WTC11 (cell line): ENCODE measurements at regions not wholly inside any gene's neighbourhood (a gene's known extent, or its start where the extent isn't known, plus 50 kb on each side); places are given as distances from the start of the nearest gene placed in this dataset.
A peak's percentile ranks its signal among the peaks of the same experiment; 100 is the strongest.

Source experiments
- ATAC-seq: fragments of 200-7000 bp; cut with Tn5 transposase; 2 replicates; pipeline ENCODE4 v1.10.0; 2021; ENCODE audit warnings: mild to moderate bottlenecking, moderate library complexity
- CTCF ChIA-PET: fragments of 300-600 bp; sonication (Branson Sonifier 250); formaldehyde crosslinking; loops from one replicate; lab custom pipeline; 2021; ENCODE audit warnings: antibody characterized with exemption; lab: Charles Lee
- POLR2A ChIA-PET: fragments of 350-600 bp; sonication (Branson Sonifier 250); formaldehyde crosslinking; loops from one replicate; lab custom pipeline; 2021; ENCODE audit warnings: antibody characterized with exemption; lab: Charles Lee
- DNase-seq: peaks from one replicate; pipeline ENCODE4 v3.0.0; 2021; ENCODE audit warnings: low spot score
- H3K27ac Mint-ChIP-seq: 2 replicates; pipeline ENCODE4 v1.8.0; 2021; ENCODE audit warnings: mixed read lengths
- H3K27me3 Mint-ChIP-seq: 2 replicates; pipeline ENCODE4 v1.8.0; 2021; ENCODE audit warnings: low read depth, mild to moderate bottlenecking, moderate library complexity, mixed read lengths
- H3K36me3 Mint-ChIP-seq: 2 replicates; pipeline ENCODE4 v1.8.0; 2021; ENCODE audit warnings: mixed read lengths
- H3K4me1 Mint-ChIP-seq: 2 replicates; pipeline ENCODE4 v1.8.0; 2022; ENCODE audit warnings: mixed read lengths
- H3K4me3 Mint-ChIP-seq: 2 replicates; pipeline ENCODE4 v1.8.0; 2021; ENCODE audit warnings: mild to moderate bottlenecking, moderate library complexity, mixed read lengths
- H3K9me3 Mint-ChIP-seq: 2 replicates; pipeline ENCODE4 v1.8.0; 2021; ENCODE audit warnings: mixed read lengths
- CBFB ChIP-seq: sonication (generic); formaldehyde crosslinking; IDR thresholded peaks from 2 replicates; pipeline ENCODE4 v1.8.1; 2022; ENCODE audit warnings: mild to moderate bottlenecking, low read depth, missing genetic modification reagents
- ELF4 ChIP-seq: sonication (generic); formaldehyde crosslinking; IDR thresholded peaks from 2 replicates; pipeline ENCODE4 v1.8.1; 2022; ENCODE audit warnings: low read depth, mild to moderate bottlenecking, moderate library complexity, missing genetic modification reagents
- FOXK1 ChIP-seq: sonication (generic); formaldehyde crosslinking; IDR thresholded peaks from 2 replicates; pipeline ENCODE4 v1.8.0; 2022; ENCODE audit warnings: mild to moderate bottlenecking, moderate library complexity, missing genetic modification reagents
- FOXP1 ChIP-seq: sonication (generic); formaldehyde crosslinking; IDR thresholded peaks from 2 replicates; pipeline ENCODE4 v1.8.0; 2022; ENCODE audit warnings: missing genetic modification reagents, mild to moderate bottlenecking, moderate library complexity, borderline replicate concordance
- HMGA2 ChIP-seq: fragments of 250-450 bp; sonication (Bioruptor Pico); IDR thresholded peaks from 2 replicates; pipeline ENCODE4 v1.4.0; 2021; ENCODE audit warnings: mild to moderate bottlenecking, moderate library complexity
- IRF2 ChIP-seq: sonication (generic); formaldehyde crosslinking; IDR thresholded peaks from 2 replicates; pipeline ENCODE4 v1.8.0; 2022; ENCODE audit warnings: low read depth, missing genetic modification reagents, borderline replicate concordance
- JAZF1 ChIP-seq: fragments of 250-450 bp; sonication (Bioruptor Pico); IDR thresholded peaks from 2 replicates; pipeline ENCODE4 v1.9.0; 2021; ENCODE audit warnings: moderate library complexity, mild to moderate bottlenecking, inconsistent platforms
- KAT7 ChIP-seq: sonication (generic); formaldehyde crosslinking; IDR thresholded peaks from 2 replicates; pipeline ENCODE4 v1.8.1; 2023; ENCODE audit warnings: missing genetic modification reagents, mild to moderate bottlenecking, borderline replicate concordance
- NR1H2 ChIP-seq: sonication (generic); formaldehyde crosslinking; IDR thresholded peaks from 2 replicates; pipeline ENCODE4 v1.9.0; 2021; ENCODE audit warnings: mild to moderate bottlenecking, moderate library complexity, missing genetic modification reagents
- NR2C2 ChIP-seq: sonication (generic); formaldehyde crosslinking; IDR thresholded peaks from 2 replicates; pipeline ENCODE4 v1.8.0; 2022; ENCODE audit warnings: mild to moderate bottlenecking, missing genetic modification reagents
- NR3C1 ChIP-seq: sonication (generic); formaldehyde crosslinking; conservative IDR thresholded peaks from 2 replicates; pipeline ENCODE4 v1.8.1; 2023; ENCODE audit warnings: low read depth, mild to moderate bottlenecking, missing genetic modification reagents
- OVOL2 ChIP-seq: fragments of 250-450 bp; sonication (Bioruptor Pico); IDR thresholded peaks from 2 replicates; pipeline ENCODE4 v1.9.0; 2021; ENCODE audit warnings: mild to moderate bottlenecking, borderline replicate concordance
- RELA ChIP-seq: sonication (generic); formaldehyde crosslinking; IDR thresholded peaks from 2 replicates; pipeline ENCODE4 v1.8.1; 2022; ENCODE audit warnings: missing genetic modification reagents, mild to moderate bottlenecking, borderline replicate concordance
- SOX15 ChIP-seq: fragments of 250-450 bp; sonication (Bioruptor Pico); IDR thresholded peaks from 2 replicates; pipeline ENCODE4 v1.9.0; 2021; ENCODE audit warnings: mild to moderate bottlenecking
- TEAD4 ChIP-seq: sonication (generic); formaldehyde crosslinking; IDR thresholded peaks from 2 replicates; pipeline ENCODE4 v1.8.0; 2022; ENCODE audit warnings: mild to moderate bottlenecking, missing genetic modification reagents
- ZNF317 ChIP-seq: sonication (generic); formaldehyde crosslinking; IDR thresholded peaks from 2 replicates; pipeline ENCODE4 v1.8.1; 2023; ENCODE audit warnings: low read depth, mild to moderate bottlenecking, moderate library complexity, missing genetic modification reagents, borderline replicate concordance
- ZNF416 ChIP-seq: fragments of 250-450 bp; sonication (Bioruptor Pico); IDR thresholded peaks from 2 replicates; pipeline ENCODE4 v1.9.0; 2021; ENCODE audit warnings: mild to moderate bottlenecking, inconsistent platforms
- TF ChIP-seq, protein P1 (sequence below): fragments of 250-450 bp; sonication (Bioruptor Pico); IDR thresholded peaks from 2 replicates; pipeline ENCODE4 v2.1.2; 2022; ENCODE audit warnings: mild to moderate bottlenecking, moderate library complexity
- TF ChIP-seq, protein P2 (sequence below): fragments of 200-600 bp; IDR thresholded peaks from 2 replicates; pipeline ENCODE4 v1.8.0; 2022; ENCODE audit warnings: antibody characterized with exemption
- TF ChIP-seq, protein P3 (sequence below): sonication (generic); formaldehyde crosslinking; IDR thresholded peaks from 2 replicates; pipeline ENCODE4 v1.8.0; 2023; ENCODE audit warnings: missing genetic modification reagents
- TF ChIP-seq, protein P4 (sequence below): sonication (generic); formaldehyde crosslinking; IDR thresholded peaks from 2 replicates; pipeline ENCODE4 v1.8.1; 2023; ENCODE audit warnings: mild to moderate bottlenecking, missing genetic modification reagents, moderate library complexity
- TF ChIP-seq, protein P5 (sequence below): fragments of 250-450 bp; sonication (Bioruptor Pico); IDR thresholded peaks from 2 replicates; pipeline ENCODE4 v1.8.0; 2021; ENCODE audit warnings: mild to moderate bottlenecking
- TF ChIP-seq, protein P6 (sequence below): sonication (generic); formaldehyde crosslinking; conservative IDR thresholded peaks from 2 replicates; pipeline ENCODE4 v1.8.1; 2023; ENCODE audit warnings: mild to moderate bottlenecking, low read depth, missing genetic modification reagents, moderate library complexity
- TF ChIP-seq, protein P7 (sequence below): sonication (generic); formaldehyde crosslinking; IDR thresholded peaks from 2 replicates; pipeline ENCODE4 v1.8.0; 2022; ENCODE audit warnings: mild to moderate bottlenecking, missing genetic modification reagents

DNA sequence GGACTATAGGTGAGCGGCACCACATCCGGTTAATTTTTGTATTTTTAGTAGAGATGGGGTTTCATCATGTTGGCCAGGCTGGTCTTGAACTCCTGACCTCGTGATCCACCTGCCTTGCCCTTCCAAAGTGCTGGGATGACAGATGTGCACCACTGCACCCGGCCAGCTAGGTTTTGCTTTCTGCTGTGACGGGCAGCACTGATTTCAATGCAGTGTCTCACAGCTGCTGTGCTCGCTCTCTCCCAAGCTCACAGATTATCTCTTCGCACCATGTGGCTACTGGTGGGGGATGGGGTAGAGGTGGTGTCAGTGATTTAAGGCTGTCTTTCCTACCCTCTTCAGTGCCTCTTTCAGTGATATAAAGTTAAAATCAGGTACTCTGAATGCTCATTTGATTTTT lies 909.1 kb downstream of the TRHDE start:
- ATAC-seq (peak; percentile 36), DNase-seq (no peak)
- H3K4me1 Mint-ChIP-seq = peaks cover 3% of the 10 kb centered on the region; the same call in 1 of the 2 replicates
- H3K9me3 Mint-ChIP-seq = peaks cover 35% of the 10 kb centered on the region
- no peaks in the 10 kb centered on the region for H3K27me3 Mint-ChIP-seq
- CTCF ChIA-PET = no interaction called here
- TF ChIP-seq TEAD4 (CRISPR knock-in tag) (no peak), RELA (no peak), SOX15 (CRISPR knock-in tag) (no peak), CBFB (CRISPR knock-in tag) (no peak), ZNF317 (CRISPR knock-in tag) (no peak), HMGA2 (no peak)
- no peak overlapping the region for H3K27ac Mint-ChIP-seq
- POLR2A ChIA-PET = no interaction called here
- no peak overlapping the region for H3K4me3 Mint-ChIP-seq
- peaks cover 27% of the 10 kb centered on the region for H3K36me3 Mint-ChIP-seq

DNA sequence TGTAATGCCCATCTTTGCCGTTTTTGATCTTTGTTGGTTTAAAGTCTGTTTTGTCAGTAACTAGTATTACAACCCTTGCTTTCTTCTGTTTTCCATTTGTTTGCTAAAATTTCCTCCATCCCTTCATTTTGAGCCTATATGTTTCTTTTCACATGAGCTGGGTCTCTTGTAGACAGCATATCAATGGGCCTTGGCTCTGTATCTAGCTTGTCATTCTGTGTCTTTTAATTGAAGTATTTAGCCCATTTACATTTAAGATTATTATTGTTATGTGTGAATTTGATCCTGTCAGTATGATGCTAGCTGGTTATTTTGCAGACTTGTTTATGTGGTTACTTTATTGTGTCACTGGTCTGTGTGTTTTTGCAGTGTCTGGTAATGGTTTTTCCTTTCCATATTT lies 913.2 kb downstream of the TRHDE start:
- ChIA-PET POLR2A (no interaction called here), CTCF (no interaction called here)
- DNase-seq = no peak
- TF ChIP-seq FOXK1 (CRISPR knock-in tag) (no peak), ELF4 (CRISPR knock-in tag) (no peak), RELA (no peak), IRF2 (CRISPR knock-in tag) (no peak), NR3C1 (no peak), JAZF1 (CRISPR knock-in tag) (no peak), HMGA2 (no peak), NR2C2 (CRISPR knock-in tag) (no peak), KAT7 (CRISPR knock-in tag) (no peak), FOXP1 (CRISPR knock-in tag) (no peak), ZNF317 (CRISPR knock-in tag) (no peak)
- TF ChIP-seq, protein P1, sequence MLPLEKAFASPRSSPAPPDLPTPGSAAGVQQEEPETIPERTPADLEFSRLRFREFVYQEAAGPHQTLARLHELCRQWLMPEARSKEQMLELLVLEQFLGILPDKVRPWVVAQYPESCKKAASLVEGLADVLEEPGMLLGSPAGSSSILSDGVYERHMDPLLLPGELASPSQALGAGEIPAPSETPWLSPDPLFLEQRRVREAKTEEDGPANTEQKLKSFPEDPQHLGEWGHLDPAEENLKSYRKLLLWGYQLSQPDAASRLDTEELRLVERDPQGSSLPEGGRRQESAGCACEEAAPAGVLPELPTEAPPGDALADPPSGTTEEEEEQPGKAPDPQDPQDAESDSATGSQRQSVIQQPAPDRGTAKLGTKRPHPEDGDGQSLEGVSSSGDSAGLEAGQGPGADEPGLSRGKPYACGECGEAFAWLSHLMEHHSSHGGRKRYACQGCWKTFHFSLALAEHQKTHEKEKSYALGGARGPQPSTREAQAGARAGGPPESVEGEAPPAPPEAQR (CRISPR knock-in tag) = no peak
- TF ChIP-seq, protein P2, sequence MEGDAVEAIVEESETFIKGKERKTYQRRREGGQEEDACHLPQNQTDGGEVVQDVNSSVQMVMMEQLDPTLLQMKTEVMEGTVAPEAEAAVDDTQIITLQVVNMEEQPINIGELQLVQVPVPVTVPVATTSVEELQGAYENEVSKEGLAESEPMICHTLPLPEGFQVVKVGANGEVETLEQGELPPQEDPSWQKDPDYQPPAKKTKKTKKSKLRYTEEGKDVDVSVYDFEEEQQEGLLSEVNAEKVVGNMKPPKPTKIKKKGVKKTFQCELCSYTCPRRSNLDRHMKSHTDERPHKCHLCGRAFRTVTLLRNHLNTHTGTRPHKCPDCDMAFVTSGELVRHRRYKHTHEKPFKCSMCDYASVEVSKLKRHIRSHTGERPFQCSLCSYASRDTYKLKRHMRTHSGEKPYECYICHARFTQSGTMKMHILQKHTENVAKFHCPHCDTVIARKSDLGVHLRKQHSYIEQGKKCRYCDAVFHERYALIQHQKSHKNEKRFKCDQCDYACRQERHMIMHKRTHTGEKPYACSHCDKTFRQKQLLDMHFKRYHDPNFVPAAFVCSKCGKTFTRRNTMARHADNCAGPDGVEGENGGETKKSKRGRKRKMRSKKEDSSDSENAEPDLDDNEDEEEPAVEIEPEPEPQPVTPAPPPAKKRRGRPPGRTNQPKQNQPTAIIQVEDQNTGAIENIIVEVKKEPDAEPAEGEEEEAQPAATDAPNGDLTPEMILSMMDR = no peak
- TF ChIP-seq, protein P3, sequence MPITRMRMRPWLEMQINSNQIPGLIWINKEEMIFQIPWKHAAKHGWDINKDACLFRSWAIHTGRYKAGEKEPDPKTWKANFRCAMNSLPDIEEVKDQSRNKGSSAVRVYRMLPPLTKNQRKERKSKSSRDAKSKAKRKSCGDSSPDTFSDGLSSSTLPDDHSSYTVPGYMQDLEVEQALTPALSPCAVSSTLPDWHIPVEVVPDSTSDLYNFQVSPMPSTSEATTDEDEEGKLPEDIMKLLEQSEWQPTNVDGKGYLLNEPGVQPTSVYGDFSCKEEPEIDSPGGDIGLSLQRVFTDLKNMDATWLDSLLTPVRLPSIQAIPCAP (CRISPR knock-in tag) = no peak
- TF ChIP-seq, protein P4, sequence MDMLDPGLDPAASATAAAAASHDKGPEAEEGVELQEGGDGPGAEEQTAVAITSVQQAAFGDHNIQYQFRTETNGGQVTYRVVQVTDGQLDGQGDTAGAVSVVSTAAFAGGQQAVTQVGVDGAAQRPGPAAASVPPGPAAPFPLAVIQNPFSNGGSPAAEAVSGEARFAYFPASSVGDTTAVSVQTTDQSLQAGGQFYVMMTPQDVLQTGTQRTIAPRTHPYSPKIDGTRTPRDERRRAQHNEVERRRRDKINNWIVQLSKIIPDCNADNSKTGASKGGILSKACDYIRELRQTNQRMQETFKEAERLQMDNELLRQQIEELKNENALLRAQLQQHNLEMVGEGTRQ (CRISPR knock-in tag) = no peak
- Mint-ChIP-seq H3K27ac (no peak overlapping the region), H3K27me3 (no peaks in the 10 kb centered on the region), H3K4me3 (no peak overlapping the region), H3K36me3 (peaks cover 33% of the 10 kb centered on the region), H3K4me1 (peaks cover 3% of the 10 kb centered on the region; the same call in 1 of the 2 replicates), H3K9me3 (peaks cover 37% of the 10 kb centered on the region)
- no peak for ATAC-seq

DNA sequence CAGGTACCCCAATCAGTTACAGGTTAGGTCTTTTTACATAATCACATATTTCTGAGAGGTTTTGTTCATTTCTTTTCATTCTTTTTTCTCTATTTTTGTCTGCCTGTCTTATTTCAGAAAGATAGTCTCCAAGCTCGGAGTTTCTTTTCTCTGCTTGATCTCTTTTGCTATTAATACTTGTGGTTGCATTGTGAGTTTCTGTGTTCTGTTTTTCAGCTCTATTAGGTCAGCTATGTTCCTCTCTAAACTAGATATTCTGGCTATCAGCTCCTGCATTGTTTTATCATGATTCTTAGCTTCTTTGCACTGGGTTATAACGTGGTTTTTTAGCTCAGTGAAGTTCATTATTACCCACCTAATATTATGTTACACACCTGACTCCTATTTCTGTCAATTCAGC lies 914.1 kb downstream of the TRHDE start:
- Mint-ChIP-seq H3K27ac (no peak overlapping the region), H3K27me3 (no peaks in the 10 kb centered on the region), H3K4me1 (peaks cover 6% of the 10 kb centered on the region; the same call in 1 of the 2 replicates), H3K4me3 (no peak overlapping the region), H3K9me3 (peaks cover 37% of the 10 kb centered on the region), H3K36me3 (peaks cover 33% of the 10 kb centered on the region)
- CTCF ChIA-PET = no interaction called here
- POLR2A ChIA-PET = no interaction called here
- ATAC-seq = no peak
- TF ChIP-seq, protein P5, sequence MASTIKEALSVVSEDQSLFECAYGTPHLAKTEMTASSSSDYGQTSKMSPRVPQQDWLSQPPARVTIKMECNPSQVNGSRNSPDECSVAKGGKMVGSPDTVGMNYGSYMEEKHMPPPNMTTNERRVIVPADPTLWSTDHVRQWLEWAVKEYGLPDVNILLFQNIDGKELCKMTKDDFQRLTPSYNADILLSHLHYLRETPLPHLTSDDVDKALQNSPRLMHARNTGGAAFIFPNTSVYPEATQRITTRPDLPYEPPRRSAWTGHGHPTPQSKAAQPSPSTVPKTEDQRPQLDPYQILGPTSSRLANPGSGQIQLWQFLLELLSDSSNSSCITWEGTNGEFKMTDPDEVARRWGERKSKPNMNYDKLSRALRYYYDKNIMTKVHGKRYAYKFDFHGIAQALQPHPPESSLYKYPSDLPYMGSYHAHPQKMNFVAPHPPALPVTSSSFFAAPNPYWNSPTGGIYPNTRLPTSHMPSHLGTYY (CRISPR knock-in tag) = no peak
- TF ChIP-seq, protein P6, sequence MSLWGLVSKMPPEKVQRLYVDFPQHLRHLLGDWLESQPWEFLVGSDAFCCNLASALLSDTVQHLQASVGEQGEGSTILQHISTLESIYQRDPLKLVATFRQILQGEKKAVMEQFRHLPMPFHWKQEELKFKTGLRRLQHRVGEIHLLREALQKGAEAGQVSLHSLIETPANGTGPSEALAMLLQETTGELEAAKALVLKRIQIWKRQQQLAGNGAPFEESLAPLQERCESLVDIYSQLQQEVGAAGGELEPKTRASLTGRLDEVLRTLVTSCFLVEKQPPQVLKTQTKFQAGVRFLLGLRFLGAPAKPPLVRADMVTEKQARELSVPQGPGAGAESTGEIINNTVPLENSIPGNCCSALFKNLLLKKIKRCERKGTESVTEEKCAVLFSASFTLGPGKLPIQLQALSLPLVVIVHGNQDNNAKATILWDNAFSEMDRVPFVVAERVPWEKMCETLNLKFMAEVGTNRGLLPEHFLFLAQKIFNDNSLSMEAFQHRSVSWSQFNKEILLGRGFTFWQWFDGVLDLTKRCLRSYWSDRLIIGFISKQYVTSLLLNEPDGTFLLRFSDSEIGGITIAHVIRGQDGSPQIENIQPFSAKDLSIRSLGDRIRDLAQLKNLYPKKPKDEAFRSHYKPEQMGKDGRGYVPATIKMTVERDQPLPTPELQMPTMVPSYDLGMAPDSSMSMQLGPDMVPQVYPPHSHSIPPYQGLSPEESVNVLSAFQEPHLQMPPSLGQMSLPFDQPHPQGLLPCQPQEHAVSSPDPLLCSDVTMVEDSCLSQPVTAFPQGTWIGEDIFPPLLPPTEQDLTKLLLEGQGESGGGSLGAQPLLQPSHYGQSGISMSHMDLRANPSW (CRISPR knock-in tag) = no peak
- TF ChIP-seq OVOL2 (CRISPR knock-in tag) = no peak
- TF ChIP-seq, protein P7, sequence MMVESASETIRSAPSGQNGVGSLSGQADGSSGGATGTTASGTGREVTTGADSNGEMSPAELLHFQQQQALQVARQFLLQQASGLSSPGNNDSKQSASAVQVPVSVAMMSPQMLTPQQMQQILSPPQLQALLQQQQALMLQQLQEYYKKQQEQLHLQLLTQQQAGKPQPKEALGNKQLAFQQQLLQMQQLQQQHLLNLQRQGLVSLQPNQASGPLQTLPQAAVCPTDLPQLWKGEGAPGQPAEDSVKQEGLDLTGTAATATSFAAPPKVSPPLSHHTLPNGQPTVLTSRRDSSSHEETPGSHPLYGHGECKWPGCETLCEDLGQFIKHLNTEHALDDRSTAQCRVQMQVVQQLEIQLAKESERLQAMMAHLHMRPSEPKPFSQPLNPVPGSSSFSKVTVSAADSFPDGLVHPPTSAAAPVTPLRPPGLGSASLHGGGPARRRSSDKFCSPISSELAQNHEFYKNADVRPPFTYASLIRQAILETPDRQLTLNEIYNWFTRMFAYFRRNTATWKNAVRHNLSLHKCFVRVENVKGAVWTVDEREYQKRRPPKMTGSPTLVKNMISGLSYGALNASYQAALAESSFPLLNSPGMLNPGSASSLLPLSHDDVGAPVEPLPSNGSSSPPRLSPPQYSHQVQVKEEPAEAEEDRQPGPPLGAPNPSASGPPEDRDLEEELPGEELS (CRISPR knock-in tag) = no peak
- no peak for TF ChIP-seq NR1H2 (CRISPR knock-in tag)
- no peak for TF ChIP-seq ZNF416
- DNase-seq = no peak
